GM06990 (cell line): ENCODE measurements at regions not wholly inside any gene's neighbourhood (a gene's known extent, or its start where the extent isn't known, plus 50 kb on each side); places are given as distances from the start of the nearest gene placed in this dataset.

Experiments used
- DNase-seq: peaks from one replicate; pipeline ENCODE4 v3.0.0-alpha.2; 2011; ENCODE audit not compliant: insufficient read length; ENCODE audit errors: extremely low read depth
- H3K27me3 ChIP-seq: replicated peaks from 2 replicates; pipeline ENCODE4 v1.6.0; 2011; ENCODE audit warnings: low read length; ENCODE audit not compliant: control insufficient read depth, insufficient read depth
- H3K36me3 ChIP-seq: 2 replicates; pipeline ENCODE4 v1.5.1; 2011; ENCODE audit warnings: low read length; ENCODE audit not compliant: control insufficient read depth, insufficient read depth
- H3K4me3 ChIP-seq: replicated peaks from 2 replicates; pipeline ENCODE4 v1.5.1; 2011; ENCODE audit warnings: low read depth, mild to moderate bottlenecking, control low read depth, low read length
- TF ChIP-seq, protein P1 (sequence below): IDR thresholded peaks from 2 replicates; pipeline ENCODE4 v1.5.1; 2011; ENCODE audit warnings: low read length, control low read depth, mild to moderate bottlenecking, inconsistent platforms; ENCODE audit not compliant: insufficient read depth, poor library complexity, severe bottlenecking

DNA sequence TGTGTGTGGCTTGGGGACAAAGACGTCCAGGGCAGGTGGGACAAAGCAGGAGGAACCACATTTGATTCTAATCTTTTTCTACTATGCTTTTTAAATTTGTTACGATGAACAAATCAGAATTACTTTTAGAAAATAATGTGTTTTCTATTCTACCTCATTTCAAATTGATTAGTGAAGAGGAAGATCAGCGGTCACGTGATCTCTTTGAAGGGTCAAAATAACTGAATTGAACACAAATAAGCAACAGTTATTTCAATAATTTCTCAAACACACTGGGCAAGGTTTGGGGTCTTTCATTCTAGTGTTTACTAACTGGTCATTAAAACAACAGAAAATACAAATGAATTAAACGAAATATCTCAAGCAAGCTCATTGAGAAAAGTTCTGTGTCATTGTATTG is 773.0 kb upstream of the IGFBP3 start:
- H3K36me3 ChIP-seq = no peaks in the 10 kb centered on the region
- H3K4me3 ChIP-seq = no peak overlapping the region
- DNase-seq = no peak
- H3K27me3 ChIP-seq = no peaks in the 10 kb centered on the region
- TF ChIP-seq, protein P1, sequence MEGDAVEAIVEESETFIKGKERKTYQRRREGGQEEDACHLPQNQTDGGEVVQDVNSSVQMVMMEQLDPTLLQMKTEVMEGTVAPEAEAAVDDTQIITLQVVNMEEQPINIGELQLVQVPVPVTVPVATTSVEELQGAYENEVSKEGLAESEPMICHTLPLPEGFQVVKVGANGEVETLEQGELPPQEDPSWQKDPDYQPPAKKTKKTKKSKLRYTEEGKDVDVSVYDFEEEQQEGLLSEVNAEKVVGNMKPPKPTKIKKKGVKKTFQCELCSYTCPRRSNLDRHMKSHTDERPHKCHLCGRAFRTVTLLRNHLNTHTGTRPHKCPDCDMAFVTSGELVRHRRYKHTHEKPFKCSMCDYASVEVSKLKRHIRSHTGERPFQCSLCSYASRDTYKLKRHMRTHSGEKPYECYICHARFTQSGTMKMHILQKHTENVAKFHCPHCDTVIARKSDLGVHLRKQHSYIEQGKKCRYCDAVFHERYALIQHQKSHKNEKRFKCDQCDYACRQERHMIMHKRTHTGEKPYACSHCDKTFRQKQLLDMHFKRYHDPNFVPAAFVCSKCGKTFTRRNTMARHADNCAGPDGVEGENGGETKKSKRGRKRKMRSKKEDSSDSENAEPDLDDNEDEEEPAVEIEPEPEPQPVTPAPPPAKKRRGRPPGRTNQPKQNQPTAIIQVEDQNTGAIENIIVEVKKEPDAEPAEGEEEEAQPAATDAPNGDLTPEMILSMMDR = no peak

DNA sequence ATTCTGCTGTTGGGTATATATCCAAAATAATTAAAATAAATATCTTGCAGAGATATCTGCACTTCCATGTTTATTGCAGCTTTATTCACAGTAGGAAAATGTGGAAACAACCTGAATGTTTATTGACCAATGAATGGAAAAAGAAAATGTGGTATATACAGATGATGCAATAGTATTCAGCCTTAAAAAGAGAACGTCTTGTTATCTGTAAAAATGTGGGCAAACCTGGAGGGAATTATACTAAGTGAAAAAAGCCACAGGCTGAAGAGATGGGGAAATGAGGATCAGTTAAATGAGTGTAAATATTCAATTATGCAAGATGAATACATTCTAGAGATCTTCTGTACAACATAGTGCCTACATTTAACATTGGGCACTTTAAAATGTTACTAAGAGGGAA is 766.1 kb upstream of the IGFBP3 start:
- TF ChIP-seq, protein P1 = no peak
- no peaks in the 10 kb centered on the region for H3K36me3 ChIP-seq
- DNase-seq = no peak
- no peaks in the 10 kb centered on the region for H3K27me3 ChIP-seq
- H3K4me3 ChIP-seq = no peak overlapping the region

GRCh38 chr7:46685051-46685450 is 764.0 kb upstream of the IGFBP3 start:
- DNase-seq = no peak
- TF ChIP-seq, protein P1 = peak; percentile 20
- no peaks in the 10 kb centered on the region for H3K36me3 ChIP-seq
- H3K4me3 ChIP-seq = no peak overlapping the region
- no peaks in the 10 kb centered on the region for H3K27me3 ChIP-seq

DNA sequence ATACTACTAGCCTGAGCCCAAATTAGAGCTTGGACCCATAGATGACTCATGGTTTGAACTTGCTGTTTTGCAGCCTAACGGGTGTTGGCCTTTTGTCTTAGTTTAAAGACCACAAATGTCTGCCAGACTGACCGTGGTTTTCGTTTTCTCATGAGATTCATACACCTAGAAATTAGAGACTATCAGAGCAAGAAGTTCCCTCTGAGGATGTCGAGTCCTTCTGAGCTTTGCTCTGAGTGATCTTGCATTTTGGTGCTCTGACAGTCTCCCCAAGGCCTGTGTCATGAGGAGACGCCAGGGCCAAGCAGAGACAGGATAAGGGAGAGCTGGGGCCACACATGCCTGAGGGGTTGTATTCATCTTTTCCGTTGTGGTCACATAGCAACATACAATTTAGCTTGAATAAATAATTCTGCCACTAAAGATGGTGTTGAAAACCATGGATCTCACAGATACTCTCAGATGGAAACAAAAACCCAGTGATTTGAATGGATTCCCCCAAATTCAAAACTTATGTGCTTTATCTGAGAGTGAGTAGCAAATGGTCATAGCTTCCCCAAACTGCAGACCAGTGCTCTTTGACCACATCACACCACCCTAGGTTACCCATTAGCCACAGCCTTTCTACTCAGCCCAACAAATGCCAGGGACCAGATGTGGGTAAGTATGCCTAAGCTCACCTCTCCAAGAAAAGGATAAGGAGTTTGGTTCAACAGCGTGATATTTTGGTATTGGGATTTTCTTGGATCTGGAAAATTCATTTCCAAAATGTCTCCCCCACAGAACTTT is 762.0 kb upstream of the IGFBP3 start:
- no peaks in the 10 kb centered on the region for H3K36me3 ChIP-seq
- no peak overlapping the region for H3K4me3 ChIP-seq
- TF ChIP-seq, protein P1 = no peak
- DNase-seq = no peak
- no peaks in the 10 kb centered on the region for H3K27me3 ChIP-seq

GRCh38 chr7:46681865-46682503 is 760.9 kb upstream of the IGFBP3 start:
- Histone ChIP-seq H3K27me3 (no peaks in the 10 kb centered on the region), H3K36me3 (no peaks in the 10 kb centered on the region), H3K4me3 (no peak overlapping the region)
- no peak for DNase-seq
- TF ChIP-seq, protein P1 = no peak

DNA sequence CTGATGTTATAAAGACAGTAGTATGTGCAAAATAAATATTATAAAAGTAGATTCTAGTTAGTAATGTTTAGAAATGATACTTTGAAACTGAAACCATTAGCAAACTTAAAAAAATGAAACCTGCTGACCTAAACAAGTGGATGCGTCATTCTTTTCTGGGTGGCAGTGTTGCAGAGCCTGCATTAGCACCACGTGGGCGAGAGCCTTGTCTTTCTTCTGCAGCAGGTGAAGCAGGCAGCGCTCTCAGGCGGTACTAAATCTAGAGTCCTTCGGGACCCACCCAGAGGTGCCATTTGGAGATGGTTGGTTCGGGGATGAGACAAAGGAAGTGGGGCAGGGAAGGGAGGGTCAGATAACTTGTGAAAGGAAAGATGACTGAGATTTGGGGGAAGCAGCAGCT is 759.1 kb upstream of the IGFBP3 start:
- H3K27me3 ChIP-seq = no peaks in the 10 kb centered on the region
- no peak for DNase-seq

More for the DNA sequence above, 759.1 kb upstream of the IGFBP3 start:
- TF ChIP-seq, protein P1 = peak; percentile 8
- Histone ChIP-seq H3K4me3 (no peak overlapping the region), H3K36me3 (no peaks in the 10 kb centered on the region)
